NB4 (cell line): ENCODE measurements at regions not wholly inside any gene's neighbourhood (a gene's known extent, or its start where the extent isn't known, plus 50 kb on each side); places are given as distances from the start of the nearest gene placed in this dataset.

ENCODE experiments used
- CTCF ChIP-seq: IDR thresholded peaks from one replicate; pipeline ENCODE4 v1.5.1; 2012; ENCODE audit warnings: low read depth, low read length
- MAX ChIP-seq: IDR thresholded peaks from 2 replicates; pipeline ENCODE4 v1.6.1; 2011; ENCODE audit warnings: low read depth, low read length
- MYC ChIP-seq: IDR thresholded peaks from 2 replicates; pipeline ENCODE4 v1.6.1; 2011; ENCODE audit warnings: low read depth, low read length
- POLR2A ChIP-seq: IDR thresholded peaks from 2 replicates; pipeline ENCODE4 v1.6.1; 2011; ENCODE audit warnings: mild to moderate bottlenecking; ENCODE audit not compliant: insufficient read length; ENCODE audit errors: extremely low read depth

- TF ChIP-seq CTCF (no peak), MAX (no peak), POLR2A (no peak), MYC (no peak)
Measured at GRCh38 chr6:117206522-117206921, 58.8 kb upstream of the VGLL2 start.
